ENCODE measurements at regions not wholly inside any gene's neighbourhood (a gene's known extent, or its start where the extent isn't known, plus 50 kb on each side); places are given as distances from the start of the nearest gene placed in this dataset.

- no peak for TF ChIP-seq EZH2phosphoT487 (IDR thresholded peaks at IDR 0.05; ENCODE audit: insufficient read depth, low read depth)
- no peak for TF ChIP-seq EZH2 (IDR thresholded peaks at IDR 0.05; ENCODE audit: insufficient read depth, poor library complexity, severe bottlenecking)
- Histone ChIP-seq H3K9ac (no peak overlapping the region), H2AFZ (no peak overlapping the region), H3K27me3 (replicated peaks; ENCODE audit: insufficient read depth) (no peaks in the 10 kb centered on the region), H3F3A (ENCODE audit: insufficient read depth) (no peaks in the 10 kb centered on the region), H4K20me1 (ENCODE audit: insufficient read depth) (no peaks in the 10 kb centered on the region), H3K4me2 (ENCODE audit: unreplicated experiment) (no peak overlapping the region), H3K9me3 (ENCODE audit: low read depth) (no peaks in the 10 kb centered on the region), H3K36me3 (ENCODE audit: low read depth) (no peaks in the 10 kb centered on the region), H3K4me1 (ENCODE audit: insufficient read depth) (no peaks in the 10 kb centered on the region), H3K9me2 (ENCODE audit: insufficient read depth) (no peaks in the 10 kb centered on the region), H3K4me3 (no peak overlapping the region), H3K27ac (no peak overlapping the region), H3K79me2 (ENCODE audit: insufficient read depth) (no peaks in the 10 kb centered on the region)
- WGBS, 2 experiments (ENCODE audit: low coverage in 1 of 2, low lambda C conversion rate in 2 of 2, missing lambda C conversion rate in 2 of 2), result 14 to 37% methylated on average over 1 of the region's 1 CpG
- in situ Hi-C loops (cut with MboI), result no loop called here
- no peak for DNase-seq
Measured at GRCh38 chr18:2256577-2256976, 314.7 kb downstream of the METTL4 start.

DNA sequence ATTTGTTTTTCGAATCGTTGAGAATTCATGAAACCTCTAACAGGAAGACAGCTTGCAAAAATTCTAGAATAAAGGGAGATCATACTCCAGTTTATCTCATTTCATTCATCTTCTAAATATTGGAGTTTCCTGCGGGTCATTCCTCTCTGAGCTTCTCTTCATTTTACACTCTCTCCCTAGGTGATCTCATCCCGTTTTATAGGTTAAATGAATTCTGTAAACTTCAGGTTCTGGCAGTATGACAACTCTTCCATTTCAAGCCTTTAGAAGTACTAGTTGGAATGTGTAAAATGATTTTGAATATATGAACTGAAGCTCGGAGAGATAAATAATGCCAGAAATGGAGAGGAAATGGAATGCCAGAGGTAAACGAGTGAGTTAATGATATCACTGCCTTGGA, 312.4 kb downstream of the METTL4 start:
- H3K27me3 ChIP-seq (replicated peaks; ENCODE audit: insufficient read depth), result no peaks in the 10 kb centered on the region
- TF ChIP-seq EZH2 (IDR thresholded peaks at IDR 0.05; ENCODE audit: insufficient read depth, poor library complexity, severe bottlenecking), result no peak
- no peak for TF ChIP-seq EZH2phosphoT487 (IDR thresholded peaks at IDR 0.05; ENCODE audit: insufficient read depth, low read depth)
- H3K4me1 ChIP-seq (ENCODE audit: insufficient read depth), result no peaks in the 10 kb centered on the region
- no peak overlapping the region for H3K27ac ChIP-seq
- WGBS, 2 experiments (ENCODE audit: low coverage in 1 of 2, low lambda C conversion rate in 2 of 2, missing lambda C conversion rate in 2 of 2), result 21 to 27% methylated on average over 6 of the region's 6 CpGs
- no peak overlapping the region for H3K4me2 ChIP-seq (ENCODE audit: unreplicated experiment)
- no peak overlapping the region for H2AFZ ChIP-seq
- H3K9me2 ChIP-seq (ENCODE audit: insufficient read depth), result no peaks in the 10 kb centered on the region
- in situ Hi-C loops (cut with MboI), result no loop called here
- H3K9me3 ChIP-seq (ENCODE audit: low read depth), result no peaks in the 10 kb centered on the region
- H3K79me2 ChIP-seq (ENCODE audit: insufficient read depth), result no peaks in the 10 kb centered on the region
- H3K9ac ChIP-seq, result no peak overlapping the region
- H3K36me3 ChIP-seq (ENCODE audit: low read depth), result no peaks in the 10 kb centered on the region
- no peaks in the 10 kb centered on the region for H3F3A ChIP-seq (ENCODE audit: insufficient read depth)
- no peak overlapping the region for H3K4me3 ChIP-seq
- no peak for DNase-seq
- no peaks in the 10 kb centered on the region for H4K20me1 ChIP-seq (ENCODE audit: insufficient read depth)

GRCh38 chr18:2263303-2263890, 307.9 kb downstream of the METTL4 start:
- Histone ChIP-seq H3K4me2 (ENCODE audit: unreplicated experiment) (no peak overlapping the region), H4K20me1 (ENCODE audit: insufficient read depth) (no peaks in the 10 kb centered on the region), H3K9ac (no peak overlapping the region), H3K9me3 (ENCODE audit: low read depth) (no peaks in the 10 kb centered on the region), H3K4me3 (no peak overlapping the region), H3K27me3 (replicated peaks; ENCODE audit: insufficient read depth) (peaks cover 10% of the 10 kb centered on the region; the same call in 1 of the 2 replicates), H3F3A (ENCODE audit: insufficient read depth) (no peaks in the 10 kb centered on the region), H3K9me2 (ENCODE audit: insufficient read depth) (no peaks in the 10 kb centered on the region), H2AFZ (no peak overlapping the region), H3K27ac (no peak overlapping the region), H3K4me1 (ENCODE audit: insufficient read depth) (no peaks in the 10 kb centered on the region), H3K79me2 (ENCODE audit: insufficient read depth) (no peaks in the 10 kb centered on the region), H3K36me3 (ENCODE audit: low read depth) (no peaks in the 10 kb centered on the region)
- TF ChIP-seq EZH2 (IDR thresholded peaks at IDR 0.05; ENCODE audit: insufficient read depth, poor library complexity, severe bottlenecking) (no peak), EZH2phosphoT487 (IDR thresholded peaks at IDR 0.05; ENCODE audit: insufficient read depth, low read depth) (no peak)
- in situ Hi-C loops (cut with MboI), result no loop called here
- 26 to 35% methylated on average over 8 of the region's 8 CpGs for WGBS, 2 experiments (ENCODE audit: low coverage in 1 of 2, low lambda C conversion rate in 2 of 2, missing lambda C conversion rate in 2 of 2)
- no peak for DNase-seq

DNA sequence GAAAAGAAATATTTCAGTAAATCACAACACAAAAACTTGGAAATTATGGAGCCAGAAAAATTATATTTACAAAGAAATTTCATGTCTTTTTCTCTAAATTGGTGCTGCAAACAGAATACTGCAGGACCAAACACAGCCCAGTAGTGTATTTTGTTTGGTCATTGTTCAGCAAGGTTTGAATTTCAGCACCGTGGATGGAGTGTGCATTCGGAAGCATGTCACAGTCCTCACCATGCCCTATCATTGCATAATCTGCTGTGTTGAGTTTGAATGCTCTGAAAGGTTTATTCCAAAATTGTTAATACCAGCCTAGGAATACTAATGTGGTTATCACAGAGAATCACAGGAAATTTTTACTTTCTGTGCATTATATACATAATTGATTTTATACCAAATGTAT, 296.7 kb downstream of the METTL4 start:
- H3F3A ChIP-seq (ENCODE audit: insufficient read depth), result no peaks in the 10 kb centered on the region
- in situ Hi-C loops (cut with MboI), result no loop called here
- no peaks in the 10 kb centered on the region for H3K9me2 ChIP-seq (ENCODE audit: insufficient read depth)
- H3K4me3 ChIP-seq, result no peak overlapping the region
- peak; percentile 3 for DNase-seq
- H4K20me1 ChIP-seq (ENCODE audit: insufficient read depth), result no peaks in the 10 kb centered on the region
- H3K9ac ChIP-seq, result no peak overlapping the region
- no peak overlapping the region for H3K4me2 ChIP-seq (ENCODE audit: unreplicated experiment)
- no peaks in the 10 kb centered on the region for H3K9me3 ChIP-seq (ENCODE audit: low read depth)
- H3K4me1 ChIP-seq (ENCODE audit: insufficient read depth), result no peaks in the 10 kb centered on the region
- TF ChIP-seq EZH2phosphoT487 (IDR thresholded peaks at IDR 0.05; ENCODE audit: insufficient read depth, low read depth) (no peak), EZH2 (IDR thresholded peaks at IDR 0.05; ENCODE audit: insufficient read depth, poor library complexity, severe bottlenecking) (no peak)
- H3K27ac ChIP-seq, result no peak overlapping the region
- H3K79me2 ChIP-seq (ENCODE audit: insufficient read depth), result no peaks in the 10 kb centered on the region
- no peak overlapping the region for H2AFZ ChIP-seq
- 25 to 29% methylated on average over 2 of the region's 2 CpGs for WGBS, 2 experiments (ENCODE audit: low coverage in 1 of 2, low lambda C conversion rate in 2 of 2, missing lambda C conversion rate in 2 of 2)
- no peaks in the 10 kb centered on the region for H3K36me3 ChIP-seq (ENCODE audit: low read depth)
- peaks cover 20% of the 10 kb centered on the region for H3K27me3 ChIP-seq (replicated peaks; ENCODE audit: insufficient read depth)

DNA sequence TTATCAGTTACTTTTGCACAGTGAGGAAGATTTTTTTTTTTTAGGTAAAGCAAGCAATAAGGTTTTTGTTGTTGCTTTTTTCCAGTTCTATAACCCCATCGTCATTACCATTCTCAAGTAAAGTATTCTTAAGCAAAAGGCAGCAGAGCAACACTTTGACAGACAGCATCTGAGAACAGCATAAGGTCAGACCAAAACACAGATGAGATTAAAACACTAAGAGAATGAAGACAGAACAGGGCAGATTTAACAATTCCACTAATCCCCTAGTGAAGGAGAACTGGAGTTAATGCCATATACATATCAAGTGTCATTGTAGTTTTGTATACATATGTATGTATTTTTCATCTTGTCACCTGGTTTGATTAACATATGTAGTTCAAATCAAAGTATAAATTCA, 290.2 kb downstream of the METTL4 start:
- no peaks in the 10 kb centered on the region for H3F3A ChIP-seq (ENCODE audit: insufficient read depth)
- H2AFZ ChIP-seq, result no peak overlapping the region
- no peak overlapping the region for H3K27ac ChIP-seq
- H3K4me1 ChIP-seq (ENCODE audit: insufficient read depth), result no peaks in the 10 kb centered on the region
- H3K27me3 ChIP-seq (replicated peaks; ENCODE audit: insufficient read depth), result peaks cover 4% of the 10 kb centered on the region; the same call in 1 of the 2 replicates
- no peaks in the 10 kb centered on the region for H4K20me1 ChIP-seq (ENCODE audit: insufficient read depth)
- in situ Hi-C loops (cut with MboI), result no loop called here
- H3K9ac ChIP-seq, result no peak overlapping the region
- H3K9me3 ChIP-seq (ENCODE audit: low read depth), result no peaks in the 10 kb centered on the region
- WGBS, 2 experiments (ENCODE audit: low coverage in 1 of 2, low lambda C conversion rate in 2 of 2, missing lambda C conversion rate in 2 of 2), result 5 to 15% methylated on average over 1 of the region's 1 CpG
- no peaks in the 10 kb centered on the region for H3K9me2 ChIP-seq (ENCODE audit: insufficient read depth)
- no peaks in the 10 kb centered on the region for H3K36me3 ChIP-seq (ENCODE audit: low read depth)
- H3K4me3 ChIP-seq, result no peak overlapping the region
- H3K79me2 ChIP-seq (ENCODE audit: insufficient read depth), result no peaks in the 10 kb centered on the region
- no peak for TF ChIP-seq EZH2 (IDR thresholded peaks at IDR 0.05; ENCODE audit: insufficient read depth, poor library complexity, severe bottlenecking)
- TF ChIP-seq EZH2phosphoT487 (IDR thresholded peaks at IDR 0.05; ENCODE audit: insufficient read depth, low read depth), result no peak
- no peak overlapping the region for H3K4me2 ChIP-seq (ENCODE audit: unreplicated experiment)
- DNase-seq, result no peak
